WTC11 (cell line): ENCODE measurements at regions not wholly inside any gene's neighbourhood (a gene's known extent, or its start where the extent isn't known, plus 50 kb on each side); places are given as distances from the start of the nearest gene placed in this dataset.

Experiments
- ATAC-seq: fragments of 200-7000 bp; cut with Tn5 transposase; 2 replicates; pipeline ENCODE4 v1.10.0; 2021; ENCODE audit warnings: mild to moderate bottlenecking, moderate library complexity
- CTCF ChIA-PET: fragments of 300-600 bp; sonication (Branson Sonifier 250); formaldehyde crosslinking; loops from one replicate; lab custom pipeline; 2021; ENCODE audit warnings: antibody characterized with exemption; lab: Charles Lee
- POLR2A ChIA-PET: fragments of 350-600 bp; sonication (Branson Sonifier 250); formaldehyde crosslinking; loops from one replicate; lab custom pipeline; 2021; ENCODE audit warnings: antibody characterized with exemption; lab: Charles Lee
- DNase-seq: peaks from one replicate; pipeline ENCODE4 v3.0.0; 2021; ENCODE audit warnings: low spot score
- H3K27ac Mint-ChIP-seq: 2 replicates; pipeline ENCODE4 v1.8.0; 2021; ENCODE audit warnings: mixed read lengths
- H3K27me3 Mint-ChIP-seq: 2 replicates; pipeline ENCODE4 v1.8.0; 2021; ENCODE audit warnings: low read depth, mild to moderate bottlenecking, moderate library complexity, mixed read lengths
- H3K36me3 Mint-ChIP-seq: 2 replicates; pipeline ENCODE4 v1.8.0; 2021; ENCODE audit warnings: mixed read lengths
- H3K4me1 Mint-ChIP-seq: 2 replicates; pipeline ENCODE4 v1.8.0; 2022; ENCODE audit warnings: mixed read lengths
- H3K4me3 Mint-ChIP-seq: 2 replicates; pipeline ENCODE4 v1.8.0; 2021; ENCODE audit warnings: mild to moderate bottlenecking, moderate library complexity, mixed read lengths
- H3K9me3 Mint-ChIP-seq: 2 replicates; pipeline ENCODE4 v1.8.0; 2021; ENCODE audit warnings: mixed read lengths
- EMX1 ChIP-seq: fragments of 250-450 bp; sonication (Bioruptor Pico); IDR thresholded peaks from 2 replicates; pipeline ENCODE4 v1.8.0; 2021; ENCODE audit warnings: mild to moderate bottlenecking
- GRHL2 ChIP-seq: fragments of 250-450 bp; sonication (Bioruptor Pico); IDR thresholded peaks from 2 replicates; pipeline ENCODE4 v1.8.0; 2022; ENCODE audit warnings: mild to moderate bottlenecking, moderate library complexity; ENCODE audit not compliant: insufficient replicate concordance, severe bottlenecking
- NFYB ChIP-seq: sonication (generic); formaldehyde crosslinking; conservative IDR thresholded peaks from 2 replicates; pipeline ENCODE4 v1.8.0; 2022; ENCODE audit warnings: low read depth, missing genetic modification reagents
- NR3C1 ChIP-seq: sonication (generic); formaldehyde crosslinking; conservative IDR thresholded peaks from 2 replicates; pipeline ENCODE4 v1.8.1; 2023; ENCODE audit warnings: low read depth, mild to moderate bottlenecking, missing genetic modification reagents
- TF ChIP-seq, protein P1 (sequence below): sonication (generic); formaldehyde crosslinking; IDR thresholded peaks from 2 replicates; pipeline ENCODE4 v1.8.0; 2023; ENCODE audit warnings: missing genetic modification reagents
- TF ChIP-seq, protein P2 (sequence below): fragments of 250-450 bp; sonication (Bioruptor Pico); IDR thresholded peaks from 2 replicates; pipeline ENCODE4 v1.9.0; 2021; ENCODE audit warnings: moderate library complexity, mild to moderate bottlenecking, inconsistent platforms, borderline replicate concordance
- TF ChIP-seq, protein P3 (sequence below): sonication (generic); formaldehyde crosslinking; IDR thresholded peaks from 2 replicates; pipeline ENCODE4 v1.8.1; 2023; ENCODE audit warnings: mild to moderate bottlenecking, missing genetic modification reagents, borderline replicate concordance
- TF ChIP-seq, protein P4 (sequence below): sonication (generic); formaldehyde crosslinking; IDR thresholded peaks from 2 replicates; pipeline ENCODE4 v1.8.0; 2023; ENCODE audit warnings: mild to moderate bottlenecking, missing genetic modification reagents
- TF ChIP-seq, protein P5 (sequence below): sonication (generic); formaldehyde crosslinking; IDR thresholded peaks from 2 replicates; pipeline ENCODE4 v1.8.0; 2022; ENCODE audit warnings: mild to moderate bottlenecking, missing genetic modification reagents
- TF ChIP-seq, protein P6 (sequence below): sonication (generic); formaldehyde crosslinking; conservative IDR thresholded peaks from 2 replicates; pipeline ENCODE4 v1.8.1; 2022; ENCODE audit warnings: mild to moderate bottlenecking, missing genetic modification reagents
- TF ChIP-seq, protein P7 (sequence below): sonication (generic); formaldehyde crosslinking; IDR thresholded peaks from 2 replicates; pipeline ENCODE4 v1.8.1; 2023; ENCODE audit warnings: mild to moderate bottlenecking, missing genetic modification reagents, moderate library complexity
- TF ChIP-seq, protein P8 (sequence below): sonication (generic); formaldehyde crosslinking; IDR thresholded peaks from 2 replicates; pipeline ENCODE4 v1.8.1; 2023; ENCODE audit warnings: mild to moderate bottlenecking, missing genetic modification reagents
- TF ChIP-seq, protein P9 (sequence below): fragments of 200-600 bp; IDR thresholded peaks from 2 replicates; pipeline ENCODE4 v1.8.0; 2022; ENCODE audit warnings: antibody characterized with exemption

DNA sequence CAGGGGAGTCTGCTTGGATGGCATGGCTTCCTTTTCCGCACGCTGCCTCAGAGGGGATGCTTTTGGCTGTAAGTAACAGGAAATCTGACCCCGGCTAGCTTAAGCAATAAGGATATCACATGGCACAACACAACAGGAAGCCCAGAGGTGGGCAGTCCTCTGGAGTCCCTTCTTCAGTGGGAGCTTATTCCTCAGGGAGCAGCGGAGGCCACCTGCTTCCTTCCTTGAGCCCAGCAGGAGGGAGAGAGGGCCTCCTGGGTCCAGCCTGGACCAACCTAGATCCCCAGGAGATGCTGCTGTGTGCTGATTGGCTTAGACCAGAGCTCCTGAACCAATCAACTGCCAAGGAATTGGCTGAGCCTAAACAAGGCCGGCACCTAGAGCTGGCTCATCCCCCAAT is 66.3 kb downstream of the C9orf50 start:
- ChIA-PET POLR2A (interaction anchor here (1.2 kb wide), 1 partner anchor 49 kb away, joined by 3 read pairs; no protein-coding TSS in a partner anchor), CTCF (interaction anchor here (0.8 to 1.8 kb wide), 8 partner anchors 14 to 423 kb away, joined by 4 to 9 read pairs (median 5); no protein-coding TSS in a partner anchor)
- Mint-ChIP-seq H3K36me3 (no peaks in the 10 kb centered on the region), H3K9me3 (no peaks in the 10 kb centered on the region), H3K27ac (no peak overlapping the region), H3K4me1 (peaks cover 46% of the 10 kb centered on the region), H3K27me3 (peaks cover 26% of the 10 kb centered on the region), H3K4me3 (no peak overlapping the region)
- DNase-seq (no peak), ATAC-seq (no peak)
- TF ChIP-seq, protein P1, sequence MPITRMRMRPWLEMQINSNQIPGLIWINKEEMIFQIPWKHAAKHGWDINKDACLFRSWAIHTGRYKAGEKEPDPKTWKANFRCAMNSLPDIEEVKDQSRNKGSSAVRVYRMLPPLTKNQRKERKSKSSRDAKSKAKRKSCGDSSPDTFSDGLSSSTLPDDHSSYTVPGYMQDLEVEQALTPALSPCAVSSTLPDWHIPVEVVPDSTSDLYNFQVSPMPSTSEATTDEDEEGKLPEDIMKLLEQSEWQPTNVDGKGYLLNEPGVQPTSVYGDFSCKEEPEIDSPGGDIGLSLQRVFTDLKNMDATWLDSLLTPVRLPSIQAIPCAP (CRISPR knock-in tag), result no peak
- TF ChIP-seq NFYB, result peak; percentile 63
- TF ChIP-seq, all 79 proteins: peak for 1

DNA sequence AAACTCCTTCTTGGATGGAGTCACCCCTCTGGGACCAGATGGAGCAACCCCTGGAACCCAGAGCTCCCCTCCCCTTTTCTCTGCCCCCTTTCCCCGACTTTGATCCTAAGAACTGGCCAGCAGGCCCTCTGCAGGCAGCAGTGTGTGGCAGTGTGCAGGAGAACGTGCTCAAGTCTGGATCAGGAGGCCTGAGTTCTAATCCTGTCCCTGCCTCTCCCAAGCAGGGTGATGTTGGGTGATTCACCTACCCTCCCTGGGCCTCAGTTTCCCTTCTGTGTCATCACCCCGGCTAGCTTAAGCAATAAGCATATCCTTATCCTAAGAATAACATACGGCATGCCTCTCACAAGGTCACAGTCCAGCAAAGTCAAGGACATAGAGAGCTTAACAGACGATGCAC is 67.6 kb downstream of the C9orf50 start:
- no peak overlapping the region for H3K27ac Mint-ChIP-seq
- ChIA-PET CTCF (interaction anchor here (0.7 to 1.6 kb wide), 3 partner anchors 16 to 53 kb away, joined by 3 to 7 read pairs (median 3); no protein-coding TSS in a partner anchor), POLR2A (no interaction called here)
- H3K27me3 Mint-ChIP-seq, result peaks cover 39% of the 10 kb centered on the region
- no peak overlapping the region for H3K4me3 Mint-ChIP-seq
- DNase-seq (no peak), ATAC-seq (no peak)
- H3K36me3 Mint-ChIP-seq, result no peaks in the 10 kb centered on the region; the same call in 1 of the 2 replicates
- H3K4me1 Mint-ChIP-seq, result peaks cover 42% of the 10 kb centered on the region
- H3K9me3 Mint-ChIP-seq, result no peaks in the 10 kb centered on the region
- TF ChIP-seq, protein P2, sequence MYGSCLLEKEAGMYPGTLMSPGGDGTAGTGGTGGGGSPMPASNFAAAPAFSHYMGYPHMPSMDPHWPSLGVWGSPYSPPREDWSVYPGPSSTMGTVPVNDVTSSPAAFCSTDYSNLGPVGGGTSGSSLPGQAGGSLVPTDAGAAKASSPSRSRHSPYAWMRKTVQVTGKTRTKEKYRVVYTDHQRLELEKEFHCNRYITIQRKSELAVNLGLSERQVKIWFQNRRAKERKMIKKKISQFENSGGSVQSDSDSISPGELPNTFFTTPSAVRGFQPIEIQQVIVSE, result no peak
- TF ChIP-seq, protein P3, sequence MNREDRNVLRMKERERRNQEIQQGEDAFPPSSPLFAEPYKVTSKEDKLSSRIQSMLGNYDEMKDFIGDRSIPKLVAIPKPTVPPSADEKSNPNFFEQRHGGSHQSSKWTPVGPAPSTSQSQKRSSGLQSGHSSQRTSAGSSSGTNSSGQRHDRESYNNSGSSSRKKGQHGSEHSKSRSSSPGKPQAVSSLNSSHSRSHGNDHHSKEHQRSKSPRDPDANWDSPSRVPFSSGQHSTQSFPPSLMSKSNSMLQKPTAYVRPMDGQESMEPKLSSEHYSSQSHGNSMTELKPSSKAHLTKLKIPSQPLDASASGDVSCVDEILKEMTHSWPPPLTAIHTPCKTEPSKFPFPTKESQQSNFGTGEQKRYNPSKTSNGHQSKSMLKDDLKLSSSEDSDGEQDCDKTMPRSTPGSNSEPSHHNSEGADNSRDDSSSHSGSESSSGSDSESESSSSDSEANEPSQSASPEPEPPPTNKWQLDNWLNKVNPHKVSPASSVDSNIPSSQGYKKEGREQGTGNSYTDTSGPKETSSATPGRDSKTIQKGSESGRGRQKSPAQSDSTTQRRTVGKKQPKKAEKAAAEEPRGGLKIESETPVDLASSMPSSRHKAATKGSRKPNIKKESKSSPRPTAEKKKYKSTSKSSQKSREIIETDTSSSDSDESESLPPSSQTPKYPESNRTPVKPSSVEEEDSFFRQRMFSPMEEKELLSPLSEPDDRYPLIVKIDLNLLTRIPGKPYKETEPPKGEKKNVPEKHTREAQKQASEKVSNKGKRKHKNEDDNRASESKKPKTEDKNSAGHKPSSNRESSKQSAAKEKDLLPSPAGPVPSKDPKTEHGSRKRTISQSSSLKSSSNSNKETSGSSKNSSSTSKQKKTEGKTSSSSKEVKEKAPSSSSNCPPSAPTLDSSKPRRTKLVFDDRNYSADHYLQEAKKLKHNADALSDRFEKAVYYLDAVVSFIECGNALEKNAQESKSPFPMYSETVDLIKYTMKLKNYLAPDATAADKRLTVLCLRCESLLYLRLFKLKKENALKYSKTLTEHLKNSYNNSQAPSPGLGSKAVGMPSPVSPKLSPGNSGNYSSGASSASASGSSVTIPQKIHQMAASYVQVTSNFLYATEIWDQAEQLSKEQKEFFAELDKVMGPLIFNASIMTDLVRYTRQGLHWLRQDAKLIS, result no peak
- TF ChIP-seq, protein P4, sequence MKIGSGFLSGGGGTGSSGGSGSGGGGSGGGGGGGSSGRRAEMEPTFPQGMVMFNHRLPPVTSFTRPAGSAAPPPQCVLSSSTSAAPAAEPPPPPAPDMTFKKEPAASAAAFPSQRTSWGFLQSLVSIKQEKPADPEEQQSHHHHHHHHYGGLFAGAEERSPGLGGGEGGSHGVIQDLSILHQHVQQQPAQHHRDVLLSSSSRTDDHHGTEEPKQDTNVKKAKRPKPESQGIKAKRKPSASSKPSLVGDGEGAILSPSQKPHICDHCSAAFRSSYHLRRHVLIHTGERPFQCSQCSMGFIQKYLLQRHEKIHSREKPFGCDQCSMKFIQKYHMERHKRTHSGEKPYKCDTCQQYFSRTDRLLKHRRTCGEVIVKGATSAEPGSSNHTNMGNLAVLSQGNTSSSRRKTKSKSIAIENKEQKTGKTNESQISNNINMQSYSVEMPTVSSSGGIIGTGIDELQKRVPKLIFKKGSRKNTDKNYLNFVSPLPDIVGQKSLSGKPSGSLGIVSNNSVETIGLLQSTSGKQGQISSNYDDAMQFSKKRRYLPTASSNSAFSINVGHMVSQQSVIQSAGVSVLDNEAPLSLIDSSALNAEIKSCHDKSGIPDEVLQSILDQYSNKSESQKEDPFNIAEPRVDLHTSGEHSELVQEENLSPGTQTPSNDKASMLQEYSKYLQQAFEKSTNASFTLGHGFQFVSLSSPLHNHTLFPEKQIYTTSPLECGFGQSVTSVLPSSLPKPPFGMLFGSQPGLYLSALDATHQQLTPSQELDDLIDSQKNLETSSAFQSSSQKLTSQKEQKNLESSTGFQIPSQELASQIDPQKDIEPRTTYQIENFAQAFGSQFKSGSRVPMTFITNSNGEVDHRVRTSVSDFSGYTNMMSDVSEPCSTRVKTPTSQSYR (CRISPR knock-in tag), result no peak
- TF ChIP-seq NR3C1 (CRISPR knock-in tag), result no peak
- TF ChIP-seq EMX1 (CRISPR knock-in tag), result no peak
- TF ChIP-seq, protein P5, sequence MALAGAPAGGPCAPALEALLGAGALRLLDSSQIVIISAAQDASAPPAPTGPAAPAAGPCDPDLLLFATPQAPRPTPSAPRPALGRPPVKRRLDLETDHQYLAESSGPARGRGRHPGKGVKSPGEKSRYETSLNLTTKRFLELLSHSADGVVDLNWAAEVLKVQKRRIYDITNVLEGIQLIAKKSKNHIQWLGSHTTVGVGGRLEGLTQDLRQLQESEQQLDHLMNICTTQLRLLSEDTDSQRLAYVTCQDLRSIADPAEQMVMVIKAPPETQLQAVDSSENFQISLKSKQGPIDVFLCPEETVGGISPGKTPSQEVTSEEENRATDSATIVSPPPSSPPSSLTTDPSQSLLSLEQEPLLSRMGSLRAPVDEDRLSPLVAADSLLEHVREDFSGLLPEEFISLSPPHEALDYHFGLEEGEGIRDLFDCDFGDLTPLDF, result no peak
- TF ChIP-seq, protein P1 (CRISPR knock-in tag), result no peak
- TF ChIP-seq, protein P6, sequence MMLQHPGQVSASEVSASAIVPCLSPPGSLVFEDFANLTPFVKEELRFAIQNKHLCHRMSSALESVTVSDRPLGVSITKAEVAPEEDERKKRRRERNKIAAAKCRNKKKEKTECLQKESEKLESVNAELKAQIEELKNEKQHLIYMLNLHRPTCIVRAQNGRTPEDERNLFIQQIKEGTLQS (CRISPR knock-in tag), result no peak
- TF ChIP-seq, protein P7, sequence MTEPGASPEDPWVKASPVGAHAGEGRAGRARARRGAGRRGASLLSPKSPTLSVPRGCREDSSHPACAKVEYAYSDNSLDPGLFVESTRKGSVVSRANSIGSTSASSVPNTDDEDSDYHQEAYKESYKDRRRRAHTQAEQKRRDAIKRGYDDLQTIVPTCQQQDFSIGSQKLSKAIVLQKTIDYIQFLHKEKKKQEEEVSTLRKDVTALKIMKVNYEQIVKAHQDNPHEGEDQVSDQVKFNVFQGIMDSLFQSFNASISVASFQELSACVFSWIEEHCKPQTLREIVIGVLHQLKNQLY (CRISPR knock-in tag), result no peak
- TF ChIP-seq GRHL2, result no peak
- TF ChIP-seq, protein P8, sequence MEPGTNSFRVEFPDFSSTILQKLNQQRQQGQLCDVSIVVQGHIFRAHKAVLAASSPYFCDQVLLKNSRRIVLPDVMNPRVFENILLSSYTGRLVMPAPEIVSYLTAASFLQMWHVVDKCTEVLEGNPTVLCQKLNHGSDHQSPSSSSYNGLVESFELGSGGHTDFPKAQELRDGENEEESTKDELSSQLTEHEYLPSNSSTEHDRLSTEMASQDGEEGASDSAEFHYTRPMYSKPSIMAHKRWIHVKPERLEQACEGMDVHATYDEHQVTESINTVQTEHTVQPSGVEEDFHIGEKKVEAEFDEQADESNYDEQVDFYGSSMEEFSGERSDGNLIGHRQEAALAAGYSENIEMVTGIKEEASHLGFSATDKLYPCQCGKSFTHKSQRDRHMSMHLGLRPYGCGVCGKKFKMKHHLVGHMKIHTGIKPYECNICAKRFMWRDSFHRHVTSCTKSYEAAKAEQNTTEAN, result no peak
- TF ChIP-seq, protein P9, sequence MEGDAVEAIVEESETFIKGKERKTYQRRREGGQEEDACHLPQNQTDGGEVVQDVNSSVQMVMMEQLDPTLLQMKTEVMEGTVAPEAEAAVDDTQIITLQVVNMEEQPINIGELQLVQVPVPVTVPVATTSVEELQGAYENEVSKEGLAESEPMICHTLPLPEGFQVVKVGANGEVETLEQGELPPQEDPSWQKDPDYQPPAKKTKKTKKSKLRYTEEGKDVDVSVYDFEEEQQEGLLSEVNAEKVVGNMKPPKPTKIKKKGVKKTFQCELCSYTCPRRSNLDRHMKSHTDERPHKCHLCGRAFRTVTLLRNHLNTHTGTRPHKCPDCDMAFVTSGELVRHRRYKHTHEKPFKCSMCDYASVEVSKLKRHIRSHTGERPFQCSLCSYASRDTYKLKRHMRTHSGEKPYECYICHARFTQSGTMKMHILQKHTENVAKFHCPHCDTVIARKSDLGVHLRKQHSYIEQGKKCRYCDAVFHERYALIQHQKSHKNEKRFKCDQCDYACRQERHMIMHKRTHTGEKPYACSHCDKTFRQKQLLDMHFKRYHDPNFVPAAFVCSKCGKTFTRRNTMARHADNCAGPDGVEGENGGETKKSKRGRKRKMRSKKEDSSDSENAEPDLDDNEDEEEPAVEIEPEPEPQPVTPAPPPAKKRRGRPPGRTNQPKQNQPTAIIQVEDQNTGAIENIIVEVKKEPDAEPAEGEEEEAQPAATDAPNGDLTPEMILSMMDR, result no peak
